Liver (tissue), 3 donors: ENCODE measurements at regions not wholly inside any gene's neighbourhood (a gene's known extent, or its start where the extent isn't known, plus 50 kb on each side); places are given as distances from the start of the nearest gene placed in this dataset.

Experiments used
- CTCF ChIP-seq: fragments of 150-350 bp; IDR thresholded peaks from 2 replicates; pipeline ENCODE4 v1.5.1; 2017; ENCODE audit warnings: improper control_type of control experiment, low read depth, low read length; ENCODE audit not compliant: missing input control
- EGR1 ChIP-seq, 2 donors: IDR thresholded peaks; 2 replicates each; pipeline ENCODE4 v1.6.1; 2016 to 2018; ENCODE audit warnings: antibody characterized with exemption in 2 of 2, low read depth in 2 of 2
- FOXA1 ChIP-seq: IDR thresholded peaks from 2 replicates; pipeline ENCODE4 v1.6.1; 2016; ENCODE audit warnings: antibody characterized with exemption
- GABPA ChIP-seq, 2 donors: IDR thresholded peaks in 1 of 2; conservative IDR thresholded peaks in 1 of 2; 2 replicates each; pipeline ENCODE4 v1.6.1; 2016; ENCODE audit warnings: antibody characterized with exemption in 2 of 2, mild to moderate bottlenecking in 1 of 2, moderate library complexity in 1 of 2
- JUND ChIP-seq, 2 donors: IDR thresholded peaks; 2 replicates each; pipeline ENCODE4 v1.6.1; 2016; ENCODE audit warnings: antibody characterized with exemption in 2 of 2
- MAX ChIP-seq: IDR thresholded peaks from 2 replicates; pipeline ENCODE4 v1.6.1; 2016; ENCODE audit warnings: antibody characterized with exemption
- RAD21 ChIP-seq, 2 donors: IDR thresholded peaks; 2 replicates each; pipeline ENCODE4 v1.6.1; 2016; ENCODE audit warnings: antibody characterized with exemption in 2 of 2, mild to moderate bottlenecking in 2 of 2
- REST ChIP-seq: IDR thresholded peaks from 2 replicates; pipeline ENCODE4 v1.6.1; 2016; ENCODE audit warnings: antibody characterized with exemption, mild to moderate bottlenecking
- SP1 ChIP-seq: IDR thresholded peaks from 2 replicates; pipeline ENCODE4 v1.6.1; 2018; ENCODE audit warnings: antibody characterized with exemption, mild to moderate bottlenecking
- TAF1 ChIP-seq: conservative IDR thresholded peaks from 2 replicates; pipeline ENCODE4 v1.6.1; 2016; ENCODE audit warnings: antibody characterized with exemption, mild to moderate bottlenecking
- YY1 ChIP-seq: IDR thresholded peaks from 2 replicates; pipeline ENCODE4 v1.6.1; 2016; ENCODE audit warnings: antibody characterized with exemption, mild to moderate bottlenecking
- ZBTB33 ChIP-seq: IDR thresholded peaks from 2 replicates; pipeline ENCODE4 v1.6.1; 2016; ENCODE audit warnings: antibody characterized with exemption
- donor health status: healthy.
- donor health status: healthy.

GRCh38 chr1:173362543-173362942 is 114.6 kb upstream of the PRDX6 start:
- TF ChIP-seq REST (no peak), GABPA (IDR thresholded peaks at IDR 0.05 in 1 of 2, conservative IDR thresholded peaks at IDR 0.05 in 1 of 2) (no peak), CTCF (no peak), TAF1 (no peak), SP1 (no peak), YY1 (no peak), ZBTB33 (no peak), RAD21 (IDR thresholded peaks at IDR 0.05) (no peak), JUND (IDR thresholded peaks at IDR 0.05) (no peak), EGR1 (IDR thresholded peaks at IDR 0.05; ENCODE audit: low read depth in 2 of 2) (no peak), MAX (no peak), FOXA1 (no peak)
